ENCODE measurements at regions not wholly inside any gene's neighbourhood (a gene's known extent, or its start where the extent isn't known, plus 50 kb on each side); places are given as distances from the start of the nearest gene placed in this dataset.
"Not testable (repeated sequence)": the region's sequence is repeated elsewhere in the genome, so short reads cannot be mapped to it uniquely, and the experiment has no call there.

GRCh38 chr15:63440756-63441155 lies 59.1 kb upstream of the CA12 start:
- H3K4me3 ChIP-seq (ENCODE audit: low read depth, low read length), result no peak overlapping the region
- TF ChIP-seq CTCF (conservative IDR thresholded peaks at IDR 0.05; ENCODE audit: low read depth, low read length), result no peak
- no peak for DNase-seq (ENCODE audit: low read depth)

DNA sequence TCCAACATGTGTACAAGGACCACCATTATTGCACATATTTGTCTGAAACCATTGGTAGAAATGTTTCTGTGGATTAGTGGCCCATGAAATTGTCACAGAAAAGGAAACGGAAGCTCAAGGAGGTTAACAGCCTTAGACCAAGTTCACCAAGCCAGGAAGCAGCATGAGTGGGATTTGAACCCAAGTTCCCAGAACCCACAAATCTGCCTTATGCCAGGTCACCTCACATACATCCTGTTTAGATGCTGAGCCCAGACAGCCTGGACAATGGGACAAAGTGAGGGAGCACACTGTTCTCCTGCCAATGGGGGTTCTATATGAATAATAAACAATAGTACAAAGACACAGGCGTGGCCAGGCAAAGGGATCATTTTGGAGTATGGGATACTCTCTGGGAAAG lies 59.6 kb upstream of the CA12 start:
- TF ChIP-seq CTCF (conservative IDR thresholded peaks at IDR 0.05; ENCODE audit: low read depth, low read length), result no peak
- DNase-seq (ENCODE audit: low read depth), result no peak
- H3K4me3 ChIP-seq (ENCODE audit: low read depth, low read length), result no peak overlapping the region

DNA sequence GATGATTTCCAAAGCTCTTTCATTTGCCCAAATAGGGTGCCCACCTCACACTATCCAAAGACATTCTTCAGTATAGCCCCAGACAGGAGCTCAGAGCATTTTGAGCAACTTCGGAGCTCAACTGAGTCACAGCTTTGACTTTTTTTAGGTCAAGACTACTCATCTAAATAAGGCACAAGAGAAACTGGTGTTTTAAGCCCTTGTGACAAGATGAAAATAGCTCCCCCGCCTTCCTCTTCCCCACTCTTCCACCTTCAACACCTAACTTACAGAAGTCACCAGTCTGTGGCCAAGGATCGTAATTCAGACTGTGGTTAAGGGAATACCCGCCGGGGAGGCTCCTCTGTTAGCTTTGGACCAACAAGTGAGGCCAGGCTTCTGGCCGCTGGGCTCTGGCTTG lies 60.4 kb upstream of the CA12 start:
- TF ChIP-seq CTCF (conservative IDR thresholded peaks at IDR 0.05; ENCODE audit: low read depth, low read length), result no peak
- no peak for DNase-seq (ENCODE audit: low read depth)
- no peak overlapping the region for H3K4me3 ChIP-seq (ENCODE audit: low read depth, low read length)

DNA sequence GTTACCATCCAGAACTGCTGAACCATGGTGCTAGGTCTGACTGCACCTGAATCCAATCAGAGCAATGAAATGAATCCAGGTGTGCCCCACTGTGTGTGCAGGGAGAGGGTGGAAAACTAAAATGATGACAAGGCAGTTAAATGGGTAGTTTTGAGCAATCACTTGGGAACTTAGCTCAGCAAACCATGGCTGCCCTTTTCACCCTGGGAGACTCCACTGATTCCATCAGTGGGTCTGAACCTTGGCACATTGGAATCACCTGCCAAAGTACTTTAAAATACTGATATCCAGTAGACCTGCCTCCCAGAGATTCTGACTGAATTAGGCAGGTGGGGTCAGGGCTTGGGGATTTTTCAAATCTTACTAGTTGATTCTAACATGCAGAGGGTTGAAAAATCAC lies 59.8 kb upstream of the USP3 start:
- no peak for DNase-seq (ENCODE audit: low read depth)
- no peak for TF ChIP-seq CTCF (conservative IDR thresholded peaks at IDR 0.05; ENCODE audit: low read depth, low read length)
- no peak overlapping the region for H3K4me3 ChIP-seq (ENCODE audit: low read depth, low read length)

- TF ChIP-seq CTCF (conservative IDR thresholded peaks at IDR 0.05; ENCODE audit: low read depth, low read length), result no peak
- DNase-seq (ENCODE audit: low read depth), result no peak
- no peak overlapping the region for H3K4me3 ChIP-seq (ENCODE audit: low read depth, low read length)
Observed at GRCh38 chr15:63446255-63446654, 58.1 kb upstream of the USP3 start.

GRCh38 chr15:63447017-63447676 lies 57.2 kb upstream of the USP3 start:
- H3K4me3 ChIP-seq (ENCODE audit: low read depth, low read length), result no peak overlapping the region
- no peak for DNase-seq (ENCODE audit: low read depth)
- no peak for TF ChIP-seq CTCF (conservative IDR thresholded peaks at IDR 0.05; ENCODE audit: low read depth, low read length)

- no peak for TF ChIP-seq CTCF (conservative IDR thresholded peaks at IDR 0.05; ENCODE audit: low read depth, low read length)
- no peak overlapping the region for H3K4me3 ChIP-seq (ENCODE audit: low read depth, low read length)
- DNase-seq (ENCODE audit: low read depth), result no peak
Observed at GRCh38 chr15:63448266-63448665, 56.1 kb upstream of the USP3 start.

DNA sequence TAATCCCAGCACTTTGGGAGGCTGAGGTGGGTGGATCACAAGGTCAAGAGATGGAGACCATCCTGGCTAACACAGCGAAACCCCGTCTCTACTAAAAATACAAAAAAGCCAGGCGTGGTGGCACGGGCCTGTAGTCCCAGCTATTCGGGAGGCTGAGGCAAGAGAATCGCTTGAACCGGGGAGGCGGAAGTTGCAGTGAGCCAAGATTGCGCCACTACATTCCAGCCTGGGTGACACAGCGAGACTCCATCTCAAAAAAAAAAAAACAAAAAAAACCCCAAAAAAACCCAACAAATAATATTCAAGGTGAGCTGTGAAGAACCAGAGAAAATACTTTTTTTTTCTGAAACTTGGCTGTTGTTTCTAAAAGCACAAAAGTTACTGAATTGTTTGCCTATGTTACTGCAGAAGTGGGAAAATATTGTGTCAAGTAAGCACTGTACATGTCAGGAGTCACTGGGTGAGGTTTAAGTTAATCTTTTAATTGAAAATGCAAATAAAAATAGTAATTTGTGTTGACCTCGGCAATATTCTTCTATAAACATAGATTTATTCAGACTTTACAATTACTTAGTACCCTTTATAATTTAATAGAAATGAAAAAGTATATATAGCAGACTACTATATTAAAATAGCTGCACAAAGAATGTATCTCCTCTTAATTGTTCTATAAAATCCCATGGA lies 55.4 kb upstream of the USP3 start:
- DNase-seq (ENCODE audit: low read depth); H3K4me3 ChIP-seq (ENCODE audit: low read depth, low read length): not testable (repeated sequence)

Measured in choroid plexus epithelial cell (primary cell).